Vagina (tissue), 2 donors: ENCODE measurements at regions not wholly inside any gene's neighbourhood (a gene's known extent, or its start where the extent isn't known, plus 50 kb on each side); places are given as distances from the start of the nearest gene placed in this dataset.

ENCODE experiments used
- DNase-seq, 2 donors: peaks; one replicate each; pipeline ENCODE4 v3.0.0-alpha.2; 2017; ENCODE audit errors: extremely low spot score in 2 of 2
- H3K27ac ChIP-seq: fragments of 200-600 bp; sonication (generic); one replicate; pipeline ENCODE4 v1.5.1; 2019
- H3K27me3 ChIP-seq: fragments of 200-600 bp; sonication (generic); one replicate; pipeline ENCODE4 v1.5.1; 2019
- H3K36me3 ChIP-seq, 2 donors: fragments of 200-600 bp; sonication (generic); one replicate each; pipeline ENCODE4 v1.5.1; 2017 to 2019
- H3K4me1 ChIP-seq: fragments of 200-600 bp; sonication (generic); one replicate; pipeline ENCODE4 v1.5.1; 2019
- H3K4me3 ChIP-seq, 2 donors: fragments of 200-600 bp; sonication (generic); 1 replicate in 1 of 2; 2 replicates in 1 of 2; pipeline ENCODE4 v1.5.1; 2016 to 2019
- H3K9me3 ChIP-seq: fragments of 200-600 bp; sonication (generic); one replicate; pipeline ENCODE4 v1.5.1; 2019
- POLR2A ChIP-seq, 2 donors: fragments of 450-650 bp; IDR thresholded peaks; one replicate each; pipeline ENCODE4 v1.6.1; 2017; ENCODE audit warnings: antibody characterized with exemption in 2 of 2, mild to moderate bottlenecking in 2 of 2, moderate library complexity in 2 of 2
- POLR2AphosphoS5 ChIP-seq, 2 donors: sonication (generic); formaldehyde crosslinking; IDR thresholded peaks; one replicate each; pipeline ENCODE4 v1.9.0; 2017; ENCODE audit warnings: antibody characterized with exemption in 2 of 2, mild to moderate bottlenecking in 2 of 2, low read depth in 1 of 2; ENCODE audit not compliant: insufficient read depth in 1 of 2
- intact Hi-C: fragments of 100-400 bp; cut with DNase I; formaldehyde crosslinking; loops from one replicate; pipeline ENCODE4 v1.15.1; 2023
- TF ChIP-seq, protein P1 (sequence below), 3 experiments: fragments of 450-650 bp in 2 of 3; fragments of 200-600 bp in 1 of 3; sonication (generic) in 1 of 3; IDR thresholded peaks; one replicate each; pipeline ENCODE4 v1.5.1; 2017 to 2019; ENCODE audit warnings: antibody characterized with exemption in 3 of 3, mild to moderate bottlenecking in 2 of 3, moderate library complexity in 2 of 3

DNA sequence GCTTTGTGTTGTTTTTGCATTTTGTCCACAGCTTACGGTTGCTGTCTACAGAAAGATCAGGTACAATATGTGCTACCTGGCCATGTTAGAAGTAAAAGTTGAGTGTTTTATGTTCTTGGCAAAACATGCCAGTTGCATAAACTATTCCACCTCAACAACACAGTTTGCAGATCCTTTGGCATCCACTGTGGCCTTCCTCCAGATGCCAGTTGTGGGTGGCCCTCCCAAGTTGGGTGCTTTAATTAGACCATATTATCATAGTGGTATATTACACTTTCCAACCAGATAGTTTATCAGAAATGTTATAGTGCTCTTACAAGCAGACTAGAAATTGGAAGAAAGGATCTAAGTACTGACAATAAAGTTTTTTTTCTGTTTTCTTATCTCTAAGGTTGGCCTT, 386.9 kb upstream of the KCNN2 start:
- H3K36me3 ChIP-seq, result no peaks in the 10 kb centered on the region
- DNase-seq, result no peak
- no peaks in the 10 kb centered on the region for H3K9me3 ChIP-seq
- no peaks in the 10 kb centered on the region for H3K4me1 ChIP-seq
- H3K27me3 ChIP-seq, result no peaks in the 10 kb centered on the region
- TF ChIP-seq POLR2A (IDR thresholded peaks at IDR 0.05), result no peak
- TF ChIP-seq, protein P1, sequence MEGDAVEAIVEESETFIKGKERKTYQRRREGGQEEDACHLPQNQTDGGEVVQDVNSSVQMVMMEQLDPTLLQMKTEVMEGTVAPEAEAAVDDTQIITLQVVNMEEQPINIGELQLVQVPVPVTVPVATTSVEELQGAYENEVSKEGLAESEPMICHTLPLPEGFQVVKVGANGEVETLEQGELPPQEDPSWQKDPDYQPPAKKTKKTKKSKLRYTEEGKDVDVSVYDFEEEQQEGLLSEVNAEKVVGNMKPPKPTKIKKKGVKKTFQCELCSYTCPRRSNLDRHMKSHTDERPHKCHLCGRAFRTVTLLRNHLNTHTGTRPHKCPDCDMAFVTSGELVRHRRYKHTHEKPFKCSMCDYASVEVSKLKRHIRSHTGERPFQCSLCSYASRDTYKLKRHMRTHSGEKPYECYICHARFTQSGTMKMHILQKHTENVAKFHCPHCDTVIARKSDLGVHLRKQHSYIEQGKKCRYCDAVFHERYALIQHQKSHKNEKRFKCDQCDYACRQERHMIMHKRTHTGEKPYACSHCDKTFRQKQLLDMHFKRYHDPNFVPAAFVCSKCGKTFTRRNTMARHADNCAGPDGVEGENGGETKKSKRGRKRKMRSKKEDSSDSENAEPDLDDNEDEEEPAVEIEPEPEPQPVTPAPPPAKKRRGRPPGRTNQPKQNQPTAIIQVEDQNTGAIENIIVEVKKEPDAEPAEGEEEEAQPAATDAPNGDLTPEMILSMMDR (IDR thresholded peaks at IDR 0.05), result no peak
- no peak for TF ChIP-seq POLR2AphosphoS5 (IDR thresholded peaks at IDR 0.05; ENCODE audit: insufficient read depth in 1 of 2, low read depth in 1 of 2)
- no peak overlapping the region for H3K27ac ChIP-seq
- intact Hi-C loops, result no loop called here
- no peak overlapping the region for H3K4me3 ChIP-seq

DNA sequence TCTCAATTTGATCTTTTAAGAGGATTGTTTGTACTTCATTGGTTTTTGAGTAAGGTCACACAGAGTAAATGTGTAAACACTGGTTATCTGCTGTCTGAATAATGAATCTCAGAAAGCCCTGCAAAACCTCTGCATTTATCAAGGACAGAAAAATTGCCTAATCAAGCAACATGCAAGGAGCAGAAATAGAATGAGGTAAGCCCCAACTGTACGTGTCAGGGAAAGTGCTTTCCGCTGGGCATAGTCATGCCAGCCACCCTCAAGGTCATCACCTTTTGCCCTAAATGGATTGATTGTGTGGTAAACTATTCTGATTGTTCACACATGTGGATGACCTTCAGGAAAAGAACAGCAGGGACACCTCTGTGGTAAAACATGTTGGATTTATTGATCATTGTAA, 376.9 kb upstream of the KCNN2 start:
- Histone ChIP-seq H3K27me3 (no peaks in the 10 kb centered on the region), H3K4me1 (no peaks in the 10 kb centered on the region), H3K27ac (no peak overlapping the region), H3K4me3 (no peak overlapping the region), H3K9me3 (no peaks in the 10 kb centered on the region), H3K36me3 (no peaks in the 10 kb centered on the region)
- TF ChIP-seq, protein P1 (IDR thresholded peaks at IDR 0.05), result no peak
- no peak for TF ChIP-seq POLR2AphosphoS5 (IDR thresholded peaks at IDR 0.05; ENCODE audit: insufficient read depth in 1 of 2, low read depth in 1 of 2)
- no peak for TF ChIP-seq POLR2A (IDR thresholded peaks at IDR 0.05)
- intact Hi-C loops, result no loop called here
- DNase-seq, result no peak

DNA sequence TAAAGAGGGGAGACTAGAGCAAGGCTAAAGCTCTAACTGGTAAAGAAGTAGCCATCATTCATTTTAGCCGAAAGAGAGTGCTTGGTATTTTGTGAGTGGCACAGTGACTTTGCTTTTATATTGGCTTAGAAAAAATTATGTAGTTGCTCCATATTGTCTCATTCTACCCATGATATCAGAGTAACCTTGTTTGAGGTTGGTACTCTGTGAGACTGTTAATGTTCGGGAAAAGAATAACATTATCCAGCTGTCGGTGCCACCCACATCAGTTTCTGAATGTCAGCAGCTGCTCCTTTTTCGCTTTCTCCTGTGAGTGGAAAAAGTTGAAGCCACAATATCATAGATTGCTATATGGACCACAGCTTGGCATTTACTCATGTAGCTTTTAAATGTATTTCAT, 376.4 kb upstream of the KCNN2 start:
- TF ChIP-seq, protein P1 (IDR thresholded peaks at IDR 0.05), result no peak
- no peak for TF ChIP-seq POLR2A (IDR thresholded peaks at IDR 0.05)
- no peak for TF ChIP-seq POLR2AphosphoS5 (IDR thresholded peaks at IDR 0.05; ENCODE audit: insufficient read depth in 1 of 2, low read depth in 1 of 2)
- Histone ChIP-seq H3K36me3 (no peaks in the 10 kb centered on the region), H3K27me3 (no peaks in the 10 kb centered on the region), H3K9me3 (no peaks in the 10 kb centered on the region), H3K4me3 (no peak overlapping the region), H3K27ac (no peak overlapping the region), H3K4me1 (no peaks in the 10 kb centered on the region)
- DNase-seq, result no peak
- intact Hi-C loops, result no loop called here

DNA sequence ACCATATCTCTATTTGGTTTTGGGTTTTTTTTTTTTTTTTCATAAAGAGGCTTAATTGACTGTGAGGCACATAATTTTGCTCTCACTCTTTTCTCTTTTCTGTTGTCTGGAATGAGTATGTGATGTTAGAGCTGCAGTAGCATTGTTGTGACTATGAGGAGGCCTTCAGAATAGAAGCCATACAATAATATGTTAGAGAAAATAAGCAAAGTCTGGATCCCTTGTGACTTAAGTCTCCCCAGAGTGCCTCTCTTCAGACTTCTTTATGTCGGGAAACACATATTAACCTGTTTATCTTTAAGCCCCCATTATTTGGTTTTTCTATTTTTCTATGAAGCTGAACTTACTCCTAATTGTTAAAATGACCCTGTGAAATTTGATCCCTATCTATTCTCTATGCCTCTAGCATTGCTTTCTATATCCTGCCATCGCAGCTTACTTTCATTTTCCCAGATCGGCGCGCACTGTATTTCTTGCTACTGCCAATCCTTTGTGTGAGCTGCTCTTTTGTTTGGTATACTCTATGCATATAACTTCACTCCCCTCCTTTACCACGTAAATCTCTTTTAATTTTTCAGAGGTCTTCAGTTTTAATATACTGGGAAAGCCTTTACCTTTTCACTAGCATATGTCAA, 372.5 kb upstream of the KCNN2 start:
- Histone ChIP-seq H3K4me3 (no peak overlapping the region), H3K4me1 (no peaks in the 10 kb centered on the region)
- no peak for DNase-seq

DNA sequence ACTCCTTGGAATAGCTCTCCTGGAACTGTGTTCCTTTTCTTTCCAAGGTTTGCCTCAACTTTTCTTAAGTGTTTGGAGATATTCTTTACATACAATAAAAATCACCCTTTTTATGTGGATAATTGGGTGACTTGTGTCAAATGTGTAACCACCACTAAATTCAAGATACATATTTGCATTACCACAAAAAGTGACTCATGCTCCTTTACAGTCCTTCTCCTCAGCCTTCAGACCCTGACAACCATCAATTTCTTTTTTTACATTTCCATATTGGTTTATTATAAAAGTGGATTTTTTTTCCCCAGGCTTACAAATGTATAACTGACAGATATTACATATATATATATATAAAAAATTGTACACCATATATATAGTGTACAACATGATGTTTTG, 372.0 kb upstream of the KCNN2 start:
- H3K27me3 ChIP-seq, result no peaks in the 10 kb centered on the region
- no peak for DNase-seq
- intact Hi-C loops, result no loop called here
- TF ChIP-seq POLR2AphosphoS5 (IDR thresholded peaks at IDR 0.05; ENCODE audit: insufficient read depth in 1 of 2, low read depth in 1 of 2), result no peak
- TF ChIP-seq, protein P1 (IDR thresholded peaks at IDR 0.05), result no peak
- TF ChIP-seq POLR2A (IDR thresholded peaks at IDR 0.05), result no peak
- H3K36me3 ChIP-seq, result no peaks in the 10 kb centered on the region
- no peaks in the 10 kb centered on the region for H3K9me3 ChIP-seq
- H3K4me1 ChIP-seq, result no peaks in the 10 kb centered on the region
- H3K27ac ChIP-seq, result no peak overlapping the region
- no peak overlapping the region for H3K4me3 ChIP-seq

More for the DNA sequence above, 372.5 kb upstream of the KCNN2 start:
- TF ChIP-seq POLR2A (IDR thresholded peaks at IDR 0.05), result no peak
- TF ChIP-seq, protein P1 (IDR thresholded peaks at IDR 0.05), result no peak
- TF ChIP-seq POLR2AphosphoS5 (IDR thresholded peaks at IDR 0.05; ENCODE audit: insufficient read depth in 1 of 2, low read depth in 1 of 2), result no peak
- no peaks in the 10 kb centered on the region for H3K27me3 ChIP-seq
- H3K9me3 ChIP-seq, result no peaks in the 10 kb centered on the region
- no peak overlapping the region for H3K27ac ChIP-seq
- no peaks in the 10 kb centered on the region for H3K36me3 ChIP-seq
- intact Hi-C loops, result no loop called here
